GM12878 (cell line): ENCODE measurements at regions not wholly inside any gene's neighbourhood (a gene's known extent, or its start where the extent isn't known, plus 50 kb on each side); places are given as distances from the start of the nearest gene placed in this dataset.

Source experiments
- ATAC-seq: fragments of 200-7000 bp; cut with Tn5 transposase; 3 replicates; pipeline ENCODE4 v1.9.1; 2020; ENCODE audit warnings: mild to moderate bottlenecking, moderate library complexity
- BruUV-seq: library from RNA; stranded (reverse); fragments of 400-500 nt; replicated peaks from 2 replicates; lab custom pipeline; 2021; lab: Mats Ljungman, UMichigan
- CTCF ChIA-PET: fragments of 300-600 bp; sonication (Branson Sonifier 250); formaldehyde crosslinking; extraction: SDS; loops from one replicate; lab custom pipeline; 2021; ENCODE audit warnings: inconsistent platforms; lab: Yijun Ruan, JAX
- POLR2A ChIA-PET: fragments of 350-600 bp; formaldehyde crosslinking; extraction: SDS; loops from one replicate; lab custom pipeline; 2021; ENCODE audit warnings: inconsistent platforms; lab: Charles Lee
- RAD21 ChIA-PET: fragments of 300-600 bp; sonication (Branson Sonifier 250); formaldehyde crosslinking; loops from one replicate; lab custom pipeline; 2023; ENCODE audit warnings: antibody characterized with exemption; ENCODE audit not compliant: unreplicated experiment; lab: Charles Lee
- SMC1A ChIA-PET: fragments of 300-600 bp; sonication (Branson Sonifier 250); formaldehyde crosslinking; loops from one replicate; lab custom pipeline; 2023; ENCODE audit not compliant: unreplicated experiment, uncharacterized antibody; lab: Charles Lee
- DNase-seq: peaks from one replicate; pipeline ENCODE4 v3.0.0-alpha.2; 2011; ENCODE audit warnings: low read depth, low spot score
- FAIRE-seq: peaks from 3 replicates; lab custom pipeline; 2011; peaks lifted over from hg19 to GRCh38; lab: Jason Lieb, UNC
- H2AFZ ChIP-seq: 2 replicates; pipeline ENCODE4 v1.6.0; 2011; ENCODE audit warnings: low read depth, low read length, control low read depth; ENCODE audit not compliant: control insufficient read depth
- H3K27ac ChIP-seq: 2 replicates; pipeline ENCODE4 v1.5.1; 2011; ENCODE audit warnings: control low read depth; ENCODE audit not compliant: control insufficient read depth, insufficient read depth
- H3K27me3 ChIP-seq, 2 experiments: replicated peaks in 1 of 2; 2 replicates each; pipeline versions ENCODE4 v1.6.0 to v1.6.1; 2011; ENCODE audit warnings: low read length in 1 of 2; ENCODE audit not compliant: control insufficient read depth in 2 of 2, insufficient read depth in 2 of 2
- H3K36me3 ChIP-seq, 2 experiments: 2 replicates each; pipeline ENCODE4 v1.5.1; 2011; ENCODE audit warnings: low read length in 1 of 2; ENCODE audit not compliant: control insufficient read depth in 2 of 2, insufficient read depth in 2 of 2
- H3K4me1 ChIP-seq: 2 replicates; pipeline ENCODE4 v1.6.1; 2011; ENCODE audit warnings: mild to moderate bottlenecking, low read length, moderate library complexity, mixed read lengths; ENCODE audit not compliant: control insufficient read depth, insufficient read depth
- H3K4me2 ChIP-seq: 2 replicates; pipeline ENCODE4 v1.6.0; 2011; ENCODE audit warnings: control low read depth; ENCODE audit not compliant: control insufficient read depth, insufficient read depth
- H3K4me3 ChIP-seq: fragments of 200-600 bp; sonication (generic); 2 replicates; pipeline ENCODE4 v1.5.1; 2016
- H3K79me2 ChIP-seq: 2 replicates; pipeline ENCODE4 v1.6.0; 2011; ENCODE audit warnings: low read length; ENCODE audit not compliant: control insufficient read depth, insufficient read depth
- H3K9ac ChIP-seq: 2 replicates; pipeline ENCODE4 v1.8.0; 2011; ENCODE audit warnings: low read length, control low read depth, mixed read lengths; ENCODE audit not compliant: control insufficient read depth, insufficient read depth
- H3K9me3 ChIP-seq: replicated peaks from 3 replicates; pipeline ENCODE4 v1.5.1; 2011; ENCODE audit warnings: mild to moderate bottlenecking, low read length; ENCODE audit not compliant: control insufficient read depth, insufficient read depth
- H4K20me1 ChIP-seq: 2 replicates; pipeline ENCODE4 v1.6.0; 2011; ENCODE audit not compliant: control insufficient read depth, insufficient read depth
- BHLHE40 ChIP-seq, 2 experiments: fragments of 450-650 bp in 1 of 2; IDR thresholded peaks; 2 replicates each; pipeline ENCODE4 v1.6.1; 2011 to 2017; ENCODE audit warnings: low read depth in 2 of 2, borderline replicate concordance in 1 of 2, improper control_type of control experiment in 1 of 2, low read length in 1 of 2, mild to moderate bottlenecking in 1 of 2
- CBX3 ChIP-seq: fragments of 200-600 bp; sonication (generic); IDR thresholded peaks from 2 replicates; pipeline ENCODE4 v1.6.1; 2016; ENCODE audit warnings: low read depth, borderline replicate concordance
- EZH2 ChIP-seq: IDR thresholded peaks from 2 replicates; pipeline ENCODE4 v1.6.1; 2012; ENCODE audit warnings: low read depth, mild to moderate bottlenecking, control low read depth, inconsistent platforms, low read length, borderline replicate concordance; ENCODE audit not compliant: control insufficient read depth
- KAT2A ChIP-seq: conservative IDR thresholded peaks from 2 replicates; pipeline ENCODE4 v1.6.1; 2011; ENCODE audit warnings: low read depth, low read length; ENCODE audit not compliant: control insufficient read depth
- NR2C2 ChIP-seq: IDR thresholded peaks from 2 replicates; pipeline ENCODE4 v1.6.1; 2011; ENCODE audit warnings: borderline replicate concordance, low read depth; ENCODE audit not compliant: control insufficient read depth, insufficient read length
- ZBTB4 ChIP-seq: fragments of 450-650 bp; formaldehyde crosslinking; IDR thresholded peaks from 2 replicates; pipeline ENCODE4 v1.4.0; 2022; ENCODE audit warnings: mild to moderate bottlenecking, moderate library complexity
- WGBS: methylation state at CpG from one replicate; pipeline ENCODE4 v1.1.6; 2016; ENCODE audit warnings: low lambda C conversion rate; ENCODE audit not compliant: insufficient replicate concordance, insufficient coverage; ENCODE audit errors: missing lambda C conversion rate; 5-methylcytosine and 5-hydroxymethylcytosine counted together
- in situ Hi-C: fragments of 300-500 bp; cut with MboI; formaldehyde crosslinking; loops from 9 replicates; pipeline ENCODE4 v1.14.3; 2018; ENCODE audit warnings: mixed read lengths
- intact Hi-C: fragments of 100-400 bp; cut with micrococcal nuclease; formaldehyde crosslinking; loops from one replicate; pipeline ENCODE4 v1.14.2; 2022; ENCODE audit not compliant: unreplicated experiment
- TF ChIP-seq, protein P1 (sequence below): fragments of 450-650 bp; conservative IDR thresholded peaks from 2 replicates; pipeline ENCODE4 v1.6.1; 2017; ENCODE audit warnings: mild to moderate bottlenecking, moderate library complexity

DNA sequence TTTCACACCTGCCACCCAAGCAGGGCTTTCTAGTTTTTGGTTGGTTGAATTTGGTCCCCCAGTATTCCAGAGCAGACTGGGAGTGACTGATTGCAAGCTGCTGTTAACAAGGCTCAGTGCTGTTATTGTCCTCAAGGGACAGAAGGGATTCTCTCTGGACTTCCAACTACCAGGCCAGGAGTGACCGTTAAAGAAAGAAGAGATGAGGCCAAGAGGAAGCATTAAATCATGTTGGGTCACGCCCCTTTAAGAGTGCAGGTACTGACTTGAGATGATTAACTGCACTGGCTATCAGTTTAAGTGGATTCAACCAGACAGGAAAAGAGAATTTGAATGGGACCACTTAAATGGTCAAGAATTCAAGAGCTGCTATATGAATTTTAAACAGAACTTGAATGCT lies 220.8 kb upstream of the PCSK5 start:
- in situ Hi-C loops, result no loop called here
- RAD21 ChIA-PET, result no interaction called here
- CTCF ChIA-PET, result no interaction called here

More for the DNA sequence above, 220.8 kb upstream of the PCSK5 start:
- TF ChIP-seq KAT2A (no peak), EZH2 (no peak), CBX3 (no peak), NR2C2 (no peak), ZBTB4 (CRISPR knock-in tag) (no peak), BHLHE40 (IDR thresholded peaks at IDR 0.05; ENCODE audit: borderline replicate concordance in 1 of 2, low read depth in 2 of 2, low read length in 1 of 2) (no peak)
- TF ChIP-seq, protein P1, sequence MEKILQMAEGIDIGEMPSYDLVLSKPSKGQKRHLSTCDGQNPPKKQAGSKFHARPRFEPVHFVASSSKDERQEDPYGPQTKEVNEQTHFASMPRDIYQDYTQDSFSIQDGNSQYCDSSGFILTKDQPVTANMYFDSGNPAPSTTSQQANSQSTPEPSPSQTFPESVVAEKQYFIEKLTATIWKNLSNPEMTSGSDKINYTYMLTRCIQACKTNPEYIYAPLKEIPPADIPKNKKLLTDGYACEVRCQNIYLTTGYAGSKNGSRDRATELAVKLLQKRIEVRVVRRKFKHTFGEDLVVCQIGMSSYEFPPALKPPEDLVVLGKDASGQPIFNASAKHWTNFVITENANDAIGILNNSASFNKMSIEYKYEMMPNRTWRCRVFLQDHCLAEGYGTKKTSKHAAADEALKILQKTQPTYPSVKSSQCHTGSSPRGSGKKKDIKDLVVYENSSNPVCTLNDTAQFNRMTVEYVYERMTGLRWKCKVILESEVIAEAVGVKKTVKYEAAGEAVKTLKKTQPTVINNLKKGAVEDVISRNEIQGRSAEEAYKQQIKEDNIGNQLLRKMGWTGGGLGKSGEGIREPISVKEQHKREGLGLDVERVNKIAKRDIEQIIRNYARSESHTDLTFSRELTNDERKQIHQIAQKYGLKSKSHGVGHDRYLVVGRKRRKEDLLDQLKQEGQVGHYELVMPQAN, result no peak
- Histone ChIP-seq H3K4me1 (no peaks in the 10 kb centered on the region), H3K27me3 (no peaks in the 10 kb centered on the region), H3K9me3 (no peaks in the 10 kb centered on the region), H4K20me1 (no peaks in the 10 kb centered on the region), H3K79me2 (no peaks in the 10 kb centered on the region), H3K9ac (no peak overlapping the region), H2AFZ (no peak overlapping the region), H3K4me3 (no peak overlapping the region), H3K36me3 (no peaks in the 10 kb centered on the region), H3K4me2 (no peak overlapping the region), H3K27ac (no peak overlapping the region)
- BruUV-seq, result no TSS peak
- SMC1A ChIA-PET, result no interaction called here
- DNase-seq, result no peak
- ATAC-seq, result no peak
- intact Hi-C loops, result no loop called here
- WGBS, result 24% methylated on average over 2 of the region's 2 CpGs
- POLR2A ChIA-PET, result no interaction called here
- no peak for FAIRE-seq
